ENCODE measurements at regions not wholly inside any gene's neighbourhood (a gene's known extent, or its start where the extent isn't known, plus 50 kb on each side); places are given as distances from the start of the nearest gene placed in this dataset.

GRCh38 chr6:142617158-142617557 is 315.4 kb downstream of the ADGRG6 start:
- no peak for TF ChIP-seq CTCF (IDR thresholded peaks at IDR 0.05)
- no peak for TF ChIP-seq POLR2A (IDR thresholded peaks at IDR 0.05)
